ENCODE measurements at regions not wholly inside any gene's neighbourhood (a gene's known extent, or its start where the extent isn't known, plus 50 kb on each side); places are given as distances from the start of the nearest gene placed in this dataset.
"Not testable (repeated sequence)": the region's sequence is repeated elsewhere in the genome, so short reads cannot be mapped to it uniquely, and the experiment has no call there.

GRCh38 chr12:33052141-33053051, 155.8 kb upstream of the PKP2 start:
- no peaks in the 10 kb centered on the region for H3K36me3 ChIP-seq (ENCODE audit: control insufficient read depth, insufficient read depth, low read length)
- no peak overlapping the region for H3K4me3 ChIP-seq (ENCODE audit: low read depth, low read length)
- no peaks in the 10 kb centered on the region for H3K27me3 ChIP-seq (ENCODE audit: control insufficient read depth, insufficient read depth, low read length)
- DNase-seq (ENCODE audit: low read depth), result no peak
- TF ChIP-seq CTCF (IDR thresholded peaks at IDR 0.05; ENCODE audit: insufficient read depth, low read length, poor library complexity, severe bottlenecking), result no peak

- no peak for TF ChIP-seq CTCF (IDR thresholded peaks at IDR 0.05; ENCODE audit: insufficient read depth, low read length, poor library complexity, severe bottlenecking)
- Histone ChIP-seq H3K27me3 (ENCODE audit: control insufficient read depth, insufficient read depth, low read length) (no peaks in the 10 kb centered on the region), H3K4me3 (ENCODE audit: low read depth, low read length) (no peak overlapping the region), H3K36me3 (ENCODE audit: control insufficient read depth, insufficient read depth, low read length) (no peaks in the 10 kb centered on the region)
- DNase-seq (ENCODE audit: low read depth), result no peak
Observed at GRCh38 chr12:33047666-33048065, 151.1 kb upstream of the PKP2 start.

GRCh38 chr12:33044447-33044846, 147.9 kb upstream of the PKP2 start:
- TF ChIP-seq CTCF (IDR thresholded peaks at IDR 0.05; ENCODE audit: insufficient read depth, low read length, poor library complexity, severe bottlenecking), result no peak
- Histone ChIP-seq H3K36me3 (ENCODE audit: control insufficient read depth, insufficient read depth, low read length) (no peaks in the 10 kb centered on the region), H3K27me3 (ENCODE audit: control insufficient read depth, insufficient read depth, low read length) (no peaks in the 10 kb centered on the region), H3K4me3 (ENCODE audit: low read depth, low read length) (no peak overlapping the region)
- DNase-seq (ENCODE audit: low read depth), result no peak

GRCh38 chr12:33041562-33041961, 145.0 kb upstream of the PKP2 start:
- H3K36me3 ChIP-seq (ENCODE audit: control insufficient read depth, insufficient read depth, low read length), result no peaks in the 10 kb centered on the region
- TF ChIP-seq CTCF (IDR thresholded peaks at IDR 0.05; ENCODE audit: insufficient read depth, low read length, poor library complexity, severe bottlenecking), result no peak
- H3K4me3 ChIP-seq (ENCODE audit: low read depth, low read length), result no peak overlapping the region
- no peaks in the 10 kb centered on the region for H3K27me3 ChIP-seq (ENCODE audit: control insufficient read depth, insufficient read depth, low read length)
- DNase-seq (ENCODE audit: low read depth), result no peak

- H3K4me3 ChIP-seq (ENCODE audit: low read depth, low read length); H3K36me3 ChIP-seq (ENCODE audit: control insufficient read depth, insufficient read depth, low read length); H3K27me3 ChIP-seq (ENCODE audit: control insufficient read depth, insufficient read depth, low read length); DNase-seq (ENCODE audit: low read depth): not testable (repeated sequence)
Observed at GRCh38 chr12:33033999-33034398, 137.4 kb upstream of the PKP2 start.

- no peaks in the 10 kb centered on the region for H3K36me3 ChIP-seq (ENCODE audit: control insufficient read depth, insufficient read depth, low read length)
- H3K27me3 ChIP-seq (ENCODE audit: control insufficient read depth, insufficient read depth, low read length), result no peaks in the 10 kb centered on the region
- DNase-seq (ENCODE audit: low read depth), result no peak
- H3K4me3 ChIP-seq (ENCODE audit: low read depth, low read length), result no peak overlapping the region
- no peak for TF ChIP-seq CTCF (IDR thresholded peaks at IDR 0.05; ENCODE audit: insufficient read depth, low read length, poor library complexity, severe bottlenecking)
Observed at GRCh38 chr12:33026791-33027190, 130.2 kb upstream of the PKP2 start.

GRCh38 chr12:33022724-33023123, 126.1 kb upstream of the PKP2 start:
- H3K36me3 ChIP-seq (ENCODE audit: control insufficient read depth, insufficient read depth, low read length); H3K27me3 ChIP-seq (ENCODE audit: control insufficient read depth, insufficient read depth, low read length); DNase-seq (ENCODE audit: low read depth); H3K4me3 ChIP-seq (ENCODE audit: low read depth, low read length): not testable (repeated sequence)

- not testable (repeated sequence) for H3K27me3 ChIP-seq (ENCODE audit: control insufficient read depth, insufficient read depth, low read length); DNase-seq (ENCODE audit: low read depth); H3K36me3 ChIP-seq (ENCODE audit: control insufficient read depth, insufficient read depth, low read length); H3K4me3 ChIP-seq (ENCODE audit: low read depth, low read length)
Observed at GRCh38 chr12:33017029-33017428, 120.5 kb upstream of the PKP2 start.

Measured in kidney epithelial cell (primary cell).